HG03196 (cell line): ENCODE measurements at regions not wholly inside any gene's neighbourhood (a gene's known extent, or its start where the extent isn't known, plus 50 kb on each side); places are given as distances from the start of the nearest gene placed in this dataset.

ENCODE experiments used
- ATAC-seq: cut with Tn5 transposase; IDR thresholded peaks from one replicate; pipeline ENCODE4 v1.9.1; 2021; ENCODE audit not compliant: unreplicated experiment

- no peak for ATAC-seq
Observed at GRCh38 chr12:98182821-98183220, 332.6 kb upstream of the TMPO start.

- ATAC-seq = no peak
Observed at GRCh38 chr12:98185606-98186005, 329.8 kb upstream of the TMPO start.

GRCh38 chr12:98188650-98189077 lies 326.7 kb upstream of the TMPO start:
- ATAC-seq = no peak

- ATAC-seq = no peak
Observed at GRCh38 chr12:98194591-98194990, 320.8 kb upstream of the TMPO start.

- no peak for ATAC-seq
Observed at GRCh38 chr12:98198261-98198982, 317.0 kb upstream of the TMPO start.

GRCh38 chr12:98208816-98209215 lies 306.6 kb upstream of the TMPO start:
- no peak for ATAC-seq

- ATAC-seq = no peak
Observed at GRCh38 chr12:98211909-98212695, 303.3 kb upstream of the TMPO start.

- ATAC-seq = no peak
Observed at GRCh38 chr12:98213556-98213955, 301.8 kb upstream of the TMPO start.

GRCh38 chr12:98217257-98217656 lies 298.1 kb upstream of the TMPO start:
- no peak for ATAC-seq

GRCh38 chr12:98220636-98221035 lies 294.8 kb upstream of the TMPO start:
- ATAC-seq = no peak

GRCh38 chr12:98221243-98221808 lies 294.1 kb upstream of the TMPO start:
- ATAC-seq = no peak

GRCh38 chr12:98222135-98222534 lies 293.3 kb upstream of the TMPO start:
- no peak for ATAC-seq

- peak; percentile 79 for ATAC-seq
Observed at GRCh38 chr12:98224584-98225221, 290.7 kb upstream of the TMPO start.

- no peak for ATAC-seq
Observed at GRCh38 chr12:98227162-98227561, 288.2 kb upstream of the TMPO start.

GRCh38 chr12:98228683-98229539 lies 286.5 kb upstream of the TMPO start:
- ATAC-seq = no peak

GRCh38 chr12:98229540-98229924 lies 285.9 kb upstream of the TMPO start:
- no peak for ATAC-seq

- ATAC-seq = no peak
Observed at GRCh38 chr12:98232753-98233390, 282.5 kb upstream of the TMPO start.

GRCh38 chr12:98235301-98235700 lies 280.1 kb upstream of the TMPO start:
- no peak for ATAC-seq

- ATAC-seq = no peak
Observed at GRCh38 chr12:98238515-98239130, 276.8 kb upstream of the TMPO start.

- no peak for ATAC-seq
Observed at GRCh38 chr12:98243190-98243589, 272.2 kb upstream of the TMPO start.
